ENCODE measurements at regions not wholly inside any gene's neighbourhood (a gene's known extent, or its start where the extent isn't known, plus 50 kb on each side); places are given as distances from the start of the nearest gene placed in this dataset.

- TF ChIP-seq ZNF318 (IDR thresholded peaks at IDR 0.05; ENCODE audit: borderline replicate concordance in 1 of 2, low read depth in 1 of 2) (0 out of 4 replicates have a peak, but pooled peaks of 1 of the 2 experiments have one; percentile 35), NR3C1 (CRISPR knock-in tag; IDR thresholded peaks at IDR 0.05) (no peak), KLF1 (tag; IDR thresholded peaks at IDR 0.05) (no peak), ARID1B (IDR thresholded peaks at IDR 0.05) (peak; percentile 93), ZNF24 (IDR thresholded peaks at IDR 0.05) (0 out of 2 replicates have a peak, but pooled peaks have one; percentile 12), CEBPZ (IDR thresholded peaks at IDR 0.05; ENCODE audit: borderline replicate concordance, low read depth, low read length) (no peak), TFE3 (CRISPR knock-in tag; IDR thresholded peaks at IDR 0.05) (no peak), ZNF3 (CRISPR knock-in tag; IDR thresholded peaks at IDR 0.05) (no peak), ZNF592 (IDR thresholded peaks at IDR 0.05) (peak; percentile 20; the same call in 1 of the 2 replicates)
These were observed 81.8 kb upstream of the CAV2 start (continued) for GRCh38 chr7:116417593-116418345.

Data from K562 (cell line).